Lower leg skin (tissue), 4 donors: ENCODE measurements at regions not wholly inside any gene's neighbourhood (a gene's known extent, or its start where the extent isn't known, plus 50 kb on each side); places are given as distances from the start of the nearest gene placed in this dataset.

ENCODE experiments used
- DNase-seq, 2 donors: peaks; one replicate each; pipeline ENCODE4 v3.0.0-alpha.2; 2019; ENCODE audit warnings: low spot score in 2 of 2
- H3K4me3 ChIP-seq: fragments of 200-600 bp; sonication (generic); 2 replicates; pipeline ENCODE4 v1.5.1; 2017; ENCODE audit warnings: mild to moderate bottlenecking, low read depth; ENCODE audit not compliant: poor library complexity, severe bottlenecking
- CTCF ChIP-seq, 3 donors: fragments of 450-650 bp; IDR thresholded peaks; one replicate each; pipeline ENCODE4 v1.5.1; 2016; ENCODE audit warnings: antibody characterized with exemption in 3 of 3, mild to moderate bottlenecking in 3 of 3, moderate library complexity in 2 of 3
- POLR2A ChIP-seq, 2 donors: fragments of 450-650 bp; IDR thresholded peaks; one replicate each; pipeline ENCODE4 v1.6.1; 2016 to 2017; ENCODE audit warnings: antibody characterized with exemption in 2 of 2, mild to moderate bottlenecking in 1 of 2, moderate library complexity in 1 of 2
- WGBS, 2 donors: methylation state at CpG; one replicate each; pipeline ENCODE4 v1.1.5; 2018; 5-methylcytosine and 5-hydroxymethylcytosine counted together
- intact Hi-C: fragments of 100-400 bp; cut with DNase I; formaldehyde crosslinking; loops from one replicate; pipeline ENCODE4 v1.15.0; 2023; ENCODE audit warnings: low total_unique reads

GRCh38 chr16:35182043-35182677 is 1722.7 kb downstream of the TP53TG3F start:
- intact Hi-C loops, result no loop called here
- no peak for TF ChIP-seq POLR2A (IDR thresholded peaks at IDR 0.05)
- no peak for TF ChIP-seq CTCF (IDR thresholded peaks at IDR 0.05)
- no peak overlapping the region for H3K4me3 ChIP-seq
- peak in 1 of 2 donors; percentile 72 for DNase-seq

GRCh38 chr16:35182943-35183550 is 1723.6 kb downstream of the TP53TG3F start:
- H3K4me3 ChIP-seq, result no peak overlapping the region
- intact Hi-C loops, result no loop called here
- peak in 1 of 2 donors; percentile 70 for DNase-seq
- 71 to 78% methylated on average over 6 of the region's 6 CpGs for WGBS, 2 donors
- TF ChIP-seq POLR2A (IDR thresholded peaks at IDR 0.05) (no peak), CTCF (IDR thresholded peaks at IDR 0.05) (no peak)

- no peak overlapping the region for H3K4me3 ChIP-seq
- TF ChIP-seq CTCF (IDR thresholded peaks at IDR 0.05) (no peak), POLR2A (IDR thresholded peaks at IDR 0.05) (no peak)
- intact Hi-C loops, result no loop called here
- peak in 1 of 2 donors; percentile 61 for DNase-seq
- WGBS, 2 donors, result 63 to 88% methylated on average over 1 of the region's 1 CpG
Observed at GRCh38 chr16:35184356-35184870, 1725.0 kb downstream of the TP53TG3F start.

- H3K4me3 ChIP-seq, result no peak overlapping the region
- DNase-seq, result peak in 1 of 2 donors; percentile 76
- 27 to 62% methylated on average over 2 to 3 of the region's 3 CpGs for WGBS, 2 donors
- TF ChIP-seq CTCF (IDR thresholded peaks at IDR 0.05) (no peak), POLR2A (IDR thresholded peaks at IDR 0.05) (no peak)
- intact Hi-C loops, result no loop called here
Observed at GRCh38 chr16:35185366-35186044, 1726.1 kb downstream of the TP53TG3F start.

GRCh38 chr16:35186045-35186759 is 1726.8 kb downstream of the TP53TG3F start:
- intact Hi-C loops, result no loop called here
- no peak overlapping the region for H3K4me3 ChIP-seq
- peak in 1 of 2 donors; percentile 64 for DNase-seq
- TF ChIP-seq POLR2A (IDR thresholded peaks at IDR 0.05) (no peak), CTCF (IDR thresholded peaks at IDR 0.05) (no peak)
